Right lobe of liver (tissue), 4 donors: ENCODE measurements at regions not wholly inside any gene's neighbourhood (a gene's known extent, or its start where the extent isn't known, plus 50 kb on each side); places are given as distances from the start of the nearest gene placed in this dataset.

Experiments used
- CTCF ChIP-seq, 4 donors: fragments of 200-600 bp in 3 of 4; fragments of 450-650 bp in 1 of 4; IDR thresholded peaks; one replicate each; pipeline versions ENCODE4 v1.5.1 to v1.8.0; 2016 to 2022; ENCODE audit warnings: antibody characterized with exemption in 4 of 4, mild to moderate bottlenecking in 2 of 4
- POLR2A ChIP-seq: fragments of 450-650 bp; IDR thresholded peaks from one replicate; pipeline ENCODE4 v1.6.1; 2017; ENCODE audit warnings: antibody characterized with exemption, mild to moderate bottlenecking
- donor health status: DM: no; HTN: no; CAD: no.
- donor health status: DM: no; HTN: no; CAD: no.
- donor health status: DM: no; HTN: yes; CAD: no.

GRCh38 chr5:40268088-40268487, 411.6 kb upstream of the PTGER4 start:
- no peak for TF ChIP-seq CTCF (IDR thresholded peaks at IDR 0.05)
- TF ChIP-seq POLR2A = no peak
